HG03045 (cell line): ENCODE measurements at regions not wholly inside any gene's neighbourhood (a gene's known extent, or its start where the extent isn't known, plus 50 kb on each side); places are given as distances from the start of the nearest gene placed in this dataset.
"Not testable (repeated sequence)": the region's sequence is repeated elsewhere in the genome, so short reads cannot be mapped to it uniquely, and the experiment has no call there.

Source experiments
- ATAC-seq: cut with Tn5 transposase; IDR thresholded peaks from one replicate; pipeline ENCODE4 v1.9.1; 2021; ENCODE audit warnings: mild to moderate bottlenecking, moderate library complexity; ENCODE audit not compliant: unreplicated experiment

GRCh38 chr4:127284236-127284635 lies 348.5 kb upstream of the INTU start:
- no peak for ATAC-seq

GRCh38 chr4:127291316-127291715 lies 341.4 kb upstream of the INTU start:
- no peak for ATAC-seq

GRCh38 chr4:127293496-127293895 lies 339.3 kb upstream of the INTU start:
- ATAC-seq: no peak

GRCh38 chr4:127304356-127304755 lies 328.4 kb upstream of the INTU start:
- no peak for ATAC-seq

GRCh38 chr4:127307996-127308395 lies 324.8 kb upstream of the INTU start:
- ATAC-seq: no peak

- no peak for ATAC-seq
These were observed 323.2 kb upstream of the INTU start for GRCh38 chr4:127309369-127310102.

- no peak for ATAC-seq
These were observed 321.4 kb upstream of the INTU start for GRCh38 chr4:127311371-127311770.

GRCh38 chr4:127311924-127312323 lies 320.8 kb upstream of the INTU start:
- ATAC-seq: no peak

GRCh38 chr4:127313767-127314166 lies 319.0 kb upstream of the INTU start:
- no peak for ATAC-seq

GRCh38 chr4:127327491-127327890 lies 305.3 kb upstream of the INTU start:
- ATAC-seq: no peak

GRCh38 chr4:127335073-127335620 lies 297.6 kb upstream of the INTU start:
- no peak for ATAC-seq

GRCh38 chr4:127335732-127336131 lies 297.0 kb upstream of the INTU start:
- ATAC-seq: no peak

- not testable (repeated sequence) for ATAC-seq
These were observed 289.6 kb upstream of the INTU start for GRCh38 chr4:127343123-127343522.

- no peak for ATAC-seq
These were observed 288.7 kb upstream of the INTU start for GRCh38 chr4:127344071-127344470.

- ATAC-seq: no peak
These were observed 284.8 kb upstream of the INTU start for GRCh38 chr4:127347936-127348335.

GRCh38 chr4:127352220-127353113 lies 280.3 kb upstream of the INTU start:
- no peak for ATAC-seq

GRCh38 chr4:127355743-127356142 lies 277.0 kb upstream of the INTU start:
- ATAC-seq: no peak

- ATAC-seq: no peak
These were observed 275.0 kb upstream of the INTU start for GRCh38 chr4:127357765-127358164.

GRCh38 chr4:127362686-127363085 lies 270.1 kb upstream of the INTU start:
- ATAC-seq: no peak

GRCh38 chr4:127364397-127364796 lies 268.4 kb upstream of the INTU start:
- ATAC-seq: no peak

- no peak for ATAC-seq
These were observed 267.8 kb upstream of the INTU start for GRCh38 chr4:127364911-127365310.

- no peak for ATAC-seq
These were observed 262.2 kb upstream of the INTU start for GRCh38 chr4:127370604-127371003.
